Liver (tissue), 8 donors: ENCODE measurements at regions not wholly inside any gene's neighbourhood (a gene's known extent, or its start where the extent isn't known, plus 50 kb on each side); places are given as distances from the start of the nearest gene placed in this dataset.
A peak's percentile ranks its signal among the peaks of the same experiment; 100 is the strongest.

Experiments
- DNase-seq: peaks from one replicate; pipeline ENCODE4 v3.0.0-alpha.2; 2017; ENCODE audit warnings: low spot score
- H3K27ac ChIP-seq, 2 donors: one replicate each; pipeline ENCODE4 v1.7.0; 2013; ENCODE audit warnings: inconsistent platforms in 2 of 2, low read length in 2 of 2, control low read depth in 1 of 2, low read depth in 1 of 2, mild to moderate bottlenecking in 1 of 2
- H3K27me3 ChIP-seq, 4 donors: one replicate each; pipeline versions ENCODE4 v1.6.1 to v1.7.0; 2013; ENCODE audit warnings: low read length in 3 of 4, inconsistent platforms in 1 of 4, mild to moderate bottlenecking in 1 of 4, moderate library complexity in 1 of 4; ENCODE audit not compliant: control insufficient read depth in 4 of 4, insufficient read depth in 4 of 4
- H3K36me3 ChIP-seq, 4 donors: one replicate each; pipeline versions ENCODE4 v1.6.1 to v1.7.0; 2013; ENCODE audit warnings: low read length in 3 of 4, mild to moderate bottlenecking in 3 of 4, low read depth in 1 of 4, moderate library complexity in 1 of 4; ENCODE audit not compliant: control insufficient read depth in 4 of 4, insufficient read depth in 3 of 4
- H3K4me1 ChIP-seq, 4 donors: one replicate each; pipeline versions ENCODE4 v1.6.1 to v1.7.0; 2013; ENCODE audit warnings: low read length in 3 of 4, mild to moderate bottlenecking in 3 of 4, moderate library complexity in 1 of 4; ENCODE audit not compliant: control insufficient read depth in 4 of 4, insufficient read depth in 4 of 4
- H3K4me3 ChIP-seq, 3 donors: one replicate each; pipeline versions ENCODE4 v1.6.1 to v1.7.0; 2013; ENCODE audit warnings: low read length in 3 of 3, control low read depth in 1 of 3, low read depth in 1 of 3, mild to moderate bottlenecking in 1 of 3
- H3K9ac ChIP-seq, 2 donors: one replicate each; pipeline ENCODE4 v1.7.0; 2013; ENCODE audit warnings: low read length in 2 of 2, mild to moderate bottlenecking in 2 of 2, moderate library complexity in 2 of 2, control low read depth in 1 of 2, low read depth in 1 of 2
- H3K9me3 ChIP-seq, 4 donors: one replicate each; pipeline versions ENCODE4 v1.6.1 to v1.7.0; 2013; ENCODE audit warnings: low read length in 3 of 4; ENCODE audit not compliant: control insufficient read depth in 4 of 4
- ATF3 ChIP-seq: IDR thresholded peaks from 2 replicates; pipeline ENCODE4 v1.6.1; 2016; ENCODE audit warnings: antibody characterized with exemption
- CTCF ChIP-seq: fragments of 150-350 bp; IDR thresholded peaks from 2 replicates; pipeline ENCODE4 v1.5.1; 2017; ENCODE audit warnings: improper control_type of control experiment, low read depth, low read length; ENCODE audit not compliant: missing input control
- EGR1 ChIP-seq, 2 donors: IDR thresholded peaks; 2 replicates each; pipeline ENCODE4 v1.6.1; 2016 to 2018; ENCODE audit warnings: antibody characterized with exemption in 2 of 2, low read depth in 2 of 2
- FOXA1 ChIP-seq: IDR thresholded peaks from 2 replicates; pipeline ENCODE4 v1.6.1; 2016; ENCODE audit warnings: antibody characterized with exemption
- FOXA2 ChIP-seq: IDR thresholded peaks from 2 replicates; pipeline ENCODE4 v1.6.1; 2016; ENCODE audit warnings: antibody characterized with exemption
- GABPA ChIP-seq, 2 donors: IDR thresholded peaks in 1 of 2; conservative IDR thresholded peaks in 1 of 2; 2 replicates each; pipeline ENCODE4 v1.6.1; 2016; ENCODE audit warnings: antibody characterized with exemption in 2 of 2, mild to moderate bottlenecking in 1 of 2, moderate library complexity in 1 of 2
- HNF4A ChIP-seq, 2 donors: conservative IDR thresholded peaks; 2 replicates each; pipeline ENCODE4 v1.6.1; 2016; ENCODE audit warnings: antibody characterized with exemption in 2 of 2, mild to moderate bottlenecking in 2 of 2
- HNF4G ChIP-seq: IDR thresholded peaks from 2 replicates; pipeline ENCODE4 v1.6.1; 2016; ENCODE audit warnings: antibody characterized with exemption
- JUND ChIP-seq, 2 donors: IDR thresholded peaks; 2 replicates each; pipeline ENCODE4 v1.6.1; 2016; ENCODE audit warnings: antibody characterized with exemption in 2 of 2
- MAX ChIP-seq: IDR thresholded peaks from 2 replicates; pipeline ENCODE4 v1.6.1; 2016; ENCODE audit warnings: antibody characterized with exemption
- NR2F2 ChIP-seq: IDR thresholded peaks from 2 replicates; pipeline ENCODE4 v1.6.1; 2016; ENCODE audit warnings: antibody characterized with exemption
- RAD21 ChIP-seq, 2 donors: IDR thresholded peaks; 2 replicates each; pipeline ENCODE4 v1.6.1; 2016; ENCODE audit warnings: antibody characterized with exemption in 2 of 2, mild to moderate bottlenecking in 2 of 2
- REST ChIP-seq: IDR thresholded peaks from 2 replicates; pipeline ENCODE4 v1.6.1; 2016; ENCODE audit warnings: antibody characterized with exemption, mild to moderate bottlenecking
- RXRA ChIP-seq, 2 donors: IDR thresholded peaks; 2 replicates each; pipeline ENCODE4 v1.6.1; 2017 to 2018; ENCODE audit warnings: antibody characterized with exemption in 2 of 2, mild to moderate bottlenecking in 1 of 2
- SP1 ChIP-seq: IDR thresholded peaks from 2 replicates; pipeline ENCODE4 v1.6.1; 2018; ENCODE audit warnings: antibody characterized with exemption, mild to moderate bottlenecking
- YY1 ChIP-seq: IDR thresholded peaks from 2 replicates; pipeline ENCODE4 v1.6.1; 2016; ENCODE audit warnings: antibody characterized with exemption, mild to moderate bottlenecking
- ZBTB33 ChIP-seq: IDR thresholded peaks from 2 replicates; pipeline ENCODE4 v1.6.1; 2016; ENCODE audit warnings: antibody characterized with exemption
- WGBS: extraction: QIAGEN DNeasy Blood & Tissue Kit; methylation state at CpG from one replicate; pipeline ENCODE4 v1.1.7; 2013; 5-methylcytosine and 5-hydroxymethylcytosine counted together
- donor health status: healthy.
- donor health status: healthy.
- donor health status: healthy.
- donor health status: healthy.
- donor health status: healthy.

GRCh38 chr6:163809364-163809763 lies 394.8 kb downstream of the QKI start:
- Histone ChIP-seq H3K4me1 (no peaks in the 10 kb centered on the region), H3K36me3 (no peaks in the 10 kb centered on the region), H3K27me3 (no peaks in the 10 kb centered on the region), H3K27ac (no peak overlapping the region), H3K9me3 (no peaks in the 10 kb centered on the region), H3K4me3 (no peak overlapping the region), H3K9ac (no peak overlapping the region)
- no peak for DNase-seq
- WGBS = 94% methylated on average over 8 of the region's 8 CpGs
- TF ChIP-seq CTCF = no peak
- no peak for TF ChIP-seq EGR1 (IDR thresholded peaks at IDR 0.05; ENCODE audit: low read depth in 2 of 2)
- no peak for TF ChIP-seq ATF3
- TF ChIP-seq REST = no peak
- TF ChIP-seq HNF4G = no peak
- no peak for TF ChIP-seq NR2F2
- TF ChIP-seq RXRA (IDR thresholded peaks at IDR 0.05) = no peak
- no peak for TF ChIP-seq RAD21 (IDR thresholded peaks at IDR 0.05)
- no peak for TF ChIP-seq YY1
- TF ChIP-seq FOXA1 = no peak
- no peak for TF ChIP-seq MAX
- no peak for TF ChIP-seq SP1
- no peak for TF ChIP-seq FOXA2

- WGBS = 46% methylated on average over 5 of the region's 5 CpGs
- H3K27me3 ChIP-seq = no peaks in the 10 kb centered on the region
- DNase-seq = no peak
These were observed 394.4 kb downstream of the QKI start for GRCh38 chr6:163808871-163809270.

GRCh38 chr6:163808231-163808630 lies 393.7 kb downstream of the QKI start:
- Histone ChIP-seq H3K9me3 (no peaks in the 10 kb centered on the region), H3K4me1 (no peaks in the 10 kb centered on the region), H3K9ac (no peak overlapping the region), H3K27me3 (no peaks in the 10 kb centered on the region), H3K36me3 (no peaks in the 10 kb centered on the region), H3K27ac (no peak overlapping the region), H3K4me3 (no peak overlapping the region)
- DNase-seq = no peak
- 94% methylated on average over 6 of the region's 6 CpGs for WGBS
- TF ChIP-seq SP1 = no peak
- TF ChIP-seq RXRA (IDR thresholded peaks at IDR 0.05) = no peak
- no peak for TF ChIP-seq NR2F2
- TF ChIP-seq YY1 = no peak
- no peak for TF ChIP-seq JUND (IDR thresholded peaks at IDR 0.05)
- TF ChIP-seq GABPA (IDR thresholded peaks at IDR 0.05 in 1 of 2, conservative IDR thresholded peaks at IDR 0.05 in 1 of 2) = no peak
- TF ChIP-seq ZBTB33 = no peak
- TF ChIP-seq RAD21 (IDR thresholded peaks at IDR 0.05) = no peak
- TF ChIP-seq REST = no peak

More at GRCh38 chr6:163808871-163809270, 394.4 kb downstream of the QKI start:
- Histone ChIP-seq H3K27ac (no peak overlapping the region), H3K9me3 (no peaks in the 10 kb centered on the region), H3K36me3 (no peaks in the 10 kb centered on the region), H3K9ac (no peak overlapping the region), H3K4me3 (no peak overlapping the region), H3K4me1 (no peaks in the 10 kb centered on the region)
- TF ChIP-seq SP1 = no peak
- TF ChIP-seq RXRA (IDR thresholded peaks at IDR 0.05) = peak; percentile 46 to 73
- TF ChIP-seq NR2F2 = no peak
- TF ChIP-seq FOXA2 = no peak
- no peak for TF ChIP-seq RAD21 (IDR thresholded peaks at IDR 0.05)
- TF ChIP-seq HNF4A (conservative IDR thresholded peaks at IDR 0.05) = peak in 1 of 2 donors; percentile 35
